ENCODE measurements at regions not wholly inside any gene's neighbourhood (a gene's known extent, or its start where the extent isn't known, plus 50 kb on each side); places are given as distances from the start of the nearest gene placed in this dataset.

DNA sequence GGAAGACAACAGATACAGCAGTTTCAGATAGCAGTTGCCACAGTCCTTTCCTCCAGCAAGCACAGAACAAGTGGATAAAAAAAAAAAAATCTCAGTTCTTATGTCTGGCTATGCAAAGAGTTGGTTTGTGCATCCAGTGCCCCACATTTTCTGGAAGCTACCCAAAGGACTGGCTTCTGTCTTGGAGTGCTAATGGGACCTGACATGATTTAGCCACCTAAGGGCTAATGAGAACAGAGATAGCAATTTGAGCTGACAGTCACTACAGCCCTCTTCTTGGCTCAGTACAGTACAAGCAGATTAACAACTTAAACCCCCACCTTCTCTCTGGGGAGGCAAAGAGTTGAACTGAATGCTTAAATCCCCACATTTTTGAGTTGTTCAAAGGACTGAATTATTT, 976.8 kb downstream of the TBC1D32 start (continued):
- TF ChIP-seq CHD7 (IDR thresholded peaks at IDR 0.05; ENCODE audit: insufficient replicate concordance, low read length) (no peak), SRF (IDR thresholded peaks at IDR 0.05; ENCODE audit: low read depth, low read length) (no peak), SIX5 (IDR thresholded peaks at IDR 0.05; ENCODE audit: low read depth, low read length) (no peak)
